SKM-1 (cell line): ENCODE measurements at regions not wholly inside any gene's neighbourhood (a gene's known extent, or its start where the extent isn't known, plus 50 kb on each side); places are given as distances from the start of the nearest gene placed in this dataset.

ENCODE experiments used
- DNase-seq: peaks from one replicate; lab custom pipeline; 2025; ENCODE audit not compliant: unreplicated experiment; lab: John Stamatoyannopoulos, UW

DNA sequence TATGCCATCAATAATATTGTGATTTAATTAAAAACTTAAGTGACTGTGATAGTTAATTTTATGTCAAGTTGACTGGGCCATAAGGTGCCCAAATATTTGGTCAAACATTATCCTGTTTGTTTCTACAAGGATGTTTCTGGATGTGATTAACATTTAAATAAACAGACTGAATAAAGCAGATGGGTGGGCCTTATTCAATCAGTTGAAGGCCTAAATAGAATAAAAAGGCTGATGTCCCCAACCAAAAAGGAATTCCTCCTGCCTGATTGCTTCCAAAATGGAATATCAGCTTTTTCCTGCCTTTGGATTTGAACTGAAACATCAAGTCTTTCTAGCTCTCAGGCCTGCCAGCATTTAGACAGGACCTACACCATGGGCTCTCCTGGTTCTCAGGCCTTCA, 961.7 kb downstream of the NTRK3 start:
- no peak for DNase-seq

GRCh38 chr15:87293031-87293430, 963.5 kb downstream of the NTRK3 start:
- DNase-seq: no peak

DNA sequence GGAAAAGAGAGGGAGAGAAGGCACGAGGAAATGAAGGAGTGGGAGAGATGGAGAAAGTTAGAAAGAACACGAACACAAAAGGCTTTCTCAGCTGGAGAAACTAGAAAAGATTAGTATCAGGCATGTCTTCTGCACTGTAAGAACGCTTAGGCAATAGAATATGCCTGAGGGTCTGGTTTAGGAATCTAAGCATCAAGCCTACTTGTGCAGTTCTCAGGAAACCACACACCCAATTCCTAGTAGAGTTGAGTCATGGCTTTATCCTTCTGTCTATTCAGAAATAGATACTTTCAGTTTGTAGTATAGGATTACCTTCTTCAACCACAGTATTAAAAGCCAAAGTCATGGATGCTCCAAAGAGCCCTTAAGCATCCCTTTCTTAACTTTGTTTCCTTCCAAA, 969.4 kb downstream of the NTRK3 start:
- DNase-seq: no peak

GRCh38 chr15:87269566-87269965, 987.0 kb downstream of the NTRK3 start:
- DNase-seq: no peak

DNA sequence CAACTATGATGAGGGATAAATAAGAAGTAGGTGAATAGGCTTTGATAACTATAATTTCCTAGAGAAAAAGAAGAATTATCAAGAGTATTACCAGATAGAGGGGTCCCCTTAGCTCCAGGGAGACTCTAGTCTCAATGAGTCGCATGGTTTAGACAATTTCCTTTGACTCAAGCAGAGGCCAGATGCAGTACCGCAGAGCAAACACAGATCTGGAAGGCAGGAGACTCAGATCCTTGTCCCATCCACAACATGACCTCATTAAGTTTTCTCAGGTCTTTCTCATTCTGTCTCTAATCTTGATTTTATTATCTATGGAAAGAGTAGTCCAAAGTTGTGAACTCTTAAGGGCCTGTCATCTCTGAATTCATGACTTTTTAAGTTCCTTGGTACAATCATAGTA, 987.9 kb downstream of the NTRK3 start:
- DNase-seq: no peak

GRCh38 chr15:87267798-87268197, 988.7 kb downstream of the NTRK3 start:
- DNase-seq: no peak

- no peak for DNase-seq
These were observed 992.7 kb downstream of the NTRK3 start for GRCh38 chr15:87263871-87264270.

DNA sequence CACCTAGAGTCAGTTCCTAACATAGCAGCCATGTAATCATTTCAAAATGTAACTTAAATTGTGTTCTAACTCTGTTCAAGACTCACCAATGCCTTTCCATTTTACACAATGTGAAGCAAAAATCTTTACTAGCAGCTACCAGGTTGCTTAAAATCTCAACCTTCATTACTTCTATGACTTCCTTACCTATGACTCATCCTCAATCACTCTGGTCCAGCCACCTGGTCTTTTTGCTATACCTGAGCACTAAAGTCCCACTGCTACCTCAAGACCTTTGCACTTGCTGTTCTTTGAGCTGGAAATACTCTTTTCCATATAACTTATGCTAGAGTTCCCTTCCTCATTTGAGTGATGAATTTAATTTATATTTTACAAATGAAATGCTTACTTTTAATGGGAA, 993.2 kb downstream of the NTRK3 start:
- DNase-seq: no peak

GRCh38 chr15:87245592-87245991, 1010.9 kb downstream of the NTRK3 start:
- DNase-seq: no peak

DNA sequence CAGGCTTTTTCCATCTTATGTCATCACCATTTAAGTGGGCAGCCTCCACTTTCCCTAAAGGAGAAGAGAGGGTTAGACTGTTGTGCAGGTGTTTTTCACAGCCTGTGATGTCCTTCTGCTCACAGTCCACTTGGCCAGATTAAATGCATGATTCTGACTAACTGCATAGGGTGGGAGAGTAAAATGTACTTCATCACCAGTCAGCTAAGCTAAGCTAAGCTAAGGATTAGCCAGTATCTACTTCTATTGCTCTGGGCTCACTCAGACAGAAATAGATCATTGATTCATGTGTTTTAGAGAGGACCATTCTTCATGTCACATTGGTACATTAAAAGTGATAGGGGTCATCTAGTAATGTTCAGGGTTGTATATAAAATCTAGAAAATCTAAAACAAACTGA, 1013.1 kb downstream of the NTRK3 start:
- DNase-seq: no peak

GRCh38 chr15:87239582-87240230, 1016.8 kb downstream of the NTRK3 start:
- no peak for DNase-seq

- no peak for DNase-seq
These were observed 1018.0 kb downstream of the NTRK3 start for GRCh38 chr15:87238451-87239068.

GRCh38 chr15:87228460-87228859, 1028.1 kb downstream of the NTRK3 start:
- DNase-seq: no peak

- DNase-seq: no peak
These were observed 1028.7 kb downstream of the NTRK3 start for GRCh38 chr15:87227846-87228245.

- no peak for DNase-seq
These were observed 1031.1 kb downstream of the NTRK3 start for GRCh38 chr15:87225436-87225835.

- no peak for DNase-seq
These were observed 1032.1 kb downstream of the NTRK3 start for GRCh38 chr15:87224404-87224803.

- no peak for DNase-seq
These were observed 1036.6 kb downstream of the NTRK3 start for GRCh38 chr15:87219650-87220615.

GRCh38 chr15:87215100-87215499, 1041.4 kb downstream of the NTRK3 start:
- DNase-seq: no peak

- no peak for DNase-seq
These were observed 1042.9 kb downstream of the NTRK3 start for GRCh38 chr15:87213626-87214025.

DNA sequence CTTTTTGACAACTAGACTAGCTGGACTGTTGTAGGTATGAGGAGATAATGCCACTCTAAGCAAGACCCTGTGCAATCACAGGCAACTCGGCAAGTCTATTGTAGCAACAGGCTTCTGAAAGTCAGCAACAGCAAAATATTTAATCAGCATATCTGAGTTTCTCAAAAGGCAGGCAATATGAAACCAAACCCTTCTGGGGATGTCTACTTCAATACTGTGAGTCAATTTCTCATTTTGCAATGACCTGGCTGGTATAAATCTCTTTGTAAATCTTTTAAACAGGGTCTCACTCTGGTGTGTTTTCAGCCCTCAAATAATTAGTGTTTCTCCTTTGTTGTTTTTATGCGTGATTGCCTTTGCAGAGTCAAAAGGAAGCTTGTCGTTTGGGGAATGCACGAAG, 1044.5 kb downstream of the NTRK3 start:
- DNase-seq: no peak

- DNase-seq: no peak
These were observed 1045.0 kb downstream of the NTRK3 start for GRCh38 chr15:87211547-87211946.
